CD14-positive monocyte (primary cell): ENCODE measurements at regions not wholly inside any gene's neighbourhood (a gene's known extent, or its start where the extent isn't known, plus 50 kb on each side); places are given as distances from the start of the nearest gene placed in this dataset.

Source experiments
- DNase-seq, 3 donors: peaks; one replicate each; pipeline ENCODE4 v3.0.0-alpha.2; 2011 to 2022
- H2AFZ ChIP-seq: 2 replicates; pipeline ENCODE4 v1.6.0; 2012; ENCODE audit warnings: mild to moderate bottlenecking, low read depth, low read length, inconsistent platforms; ENCODE audit not compliant: insufficient read depth, poor library complexity, severe bottlenecking
- H3K27ac ChIP-seq, 2 donors: 1 replicate in 1 of 2; 2 replicates in 1 of 2; pipeline ENCODE4 v1.5.1; 2012 to 2013; ENCODE audit warnings: low read length in 2 of 2, control low read depth in 1 of 2, inconsistent platforms in 1 of 2, low read depth in 1 of 2, mild to moderate bottlenecking in 1 of 2
- H3K27me3 ChIP-seq, 2 donors: one replicate each; pipeline versions ENCODE4 v1.6.0 to v1.6.1; 2011 to 2013; ENCODE audit warnings: low read length in 2 of 2; ENCODE audit not compliant: control insufficient read depth in 2 of 2, insufficient read depth in 2 of 2
- H3K36me3 ChIP-seq, 2 donors: replicated peaks in 1 of 2; 1 replicate in 1 of 2; 2 replicates in 1 of 2; pipeline versions ENCODE4 v1.5.1 to v1.6.1; 2012 to 2013; ENCODE audit warnings: low read length in 2 of 2, control low read depth in 1 of 2, inconsistent platforms in 1 of 2, mild to moderate bottlenecking in 1 of 2; ENCODE audit not compliant: insufficient read depth in 2 of 2, control insufficient read depth in 1 of 2
- H3K4me1 ChIP-seq, 2 donors: 1 replicate in 1 of 2; 2 replicates in 1 of 2; pipeline versions ENCODE4 v1.5.1 to v1.6.1; 2012 to 2013; ENCODE audit warnings: low read length in 2 of 2, control low read depth in 1 of 2, inconsistent platforms in 1 of 2, mild to moderate bottlenecking in 1 of 2, moderate library complexity in 1 of 2; ENCODE audit not compliant: insufficient read depth in 2 of 2, control insufficient read depth in 1 of 2
- H3K4me2 ChIP-seq: replicated peaks from 2 replicates; pipeline ENCODE3; 2012; ENCODE audit warnings: low read length, moderate library complexity, mild to moderate bottlenecking; ENCODE audit not compliant: poor library complexity, severe bottlenecking; ENCODE audit errors: extremely low read depth
- H3K4me3 ChIP-seq, 3 experiments: fragments of 200-600 bp in 1 of 3; sonication (generic) in 1 of 3; replicated peaks in 1 of 3; 1 replicate in 2 of 3; 2 replicates in 1 of 3; pipeline ENCODE4 v1.5.1; 2011 to 2013; ENCODE audit warnings: low read length in 3 of 3, mild to moderate bottlenecking in 3 of 3, control low read depth in 2 of 3, low read depth in 2 of 3, inconsistent platforms in 1 of 3, moderate library complexity in 1 of 3
- H3K79me2 ChIP-seq: 2 replicates; pipeline ENCODE4 v1.6.0; 2012; ENCODE audit warnings: mild to moderate bottlenecking, control low read depth, inconsistent platforms, low read length, moderate library complexity; ENCODE audit not compliant: insufficient read depth
- H3K9ac ChIP-seq: 2 replicates; pipeline ENCODE4 v1.6.0; 2017; ENCODE audit warnings: low read length, mild to moderate bottlenecking; ENCODE audit not compliant: insufficient read depth, poor library complexity, severe bottlenecking
- H3K9me3 ChIP-seq, 2 donors: replicated peaks in 1 of 2; 1 replicate in 1 of 2; 2 replicates in 1 of 2; pipeline versions ENCODE4 v1.5.1 to v1.6.1; 2012 to 2013; ENCODE audit warnings: low read length in 2 of 2, control low read depth in 1 of 2; ENCODE audit not compliant: control insufficient read depth in 1 of 2, insufficient read depth in 1 of 2
- H4K20me1 ChIP-seq: 2 replicates; pipeline ENCODE4 v1.6.0; 2012; ENCODE audit warnings: mild to moderate bottlenecking, low read length, control low read depth, moderate library complexity; ENCODE audit not compliant: insufficient read depth
- H3K27ac Mint-ChIP-seq, 7 donors: one replicate each; pipeline ENCODE4 v1.8.0; 2020; ENCODE audit warnings: mild to moderate bottlenecking in 7 of 7, mixed read lengths in 7 of 7, moderate library complexity in 6 of 7, inconsistent platforms in 2 of 7
- H3K27me3 Mint-ChIP-seq, 3 donors: one replicate each; pipeline ENCODE4 v1.8.0; 2021 to 2022; ENCODE audit warnings: low read depth in 3 of 3, mild to moderate bottlenecking in 3 of 3, mixed read lengths in 3 of 3, moderate library complexity in 3 of 3, inconsistent platforms in 1 of 3
- H3K36me3 Mint-ChIP-seq, 2 donors: one replicate each; pipeline ENCODE4 v1.8.0; 2020; ENCODE audit warnings: mixed read lengths in 2 of 2, inconsistent platforms in 1 of 2, mild to moderate bottlenecking in 1 of 2
- H3K4me1 Mint-ChIP-seq: one replicate; pipeline ENCODE4 v1.8.0; 2020; ENCODE audit warnings: mild to moderate bottlenecking, mixed read lengths
- H3K4me3 Mint-ChIP-seq, 2 donors: one replicate each; pipeline ENCODE4 v1.8.0; 2020; ENCODE audit warnings: mild to moderate bottlenecking in 2 of 2, mixed read lengths in 2 of 2, moderate library complexity in 1 of 2
- H3K9me3 Mint-ChIP-seq, 7 donors: one replicate each; pipeline ENCODE4 v1.8.0; 2020 to 2022; ENCODE audit warnings: mixed read lengths in 7 of 7, mild to moderate bottlenecking in 6 of 7, moderate library complexity in 6 of 7, inconsistent platforms in 2 of 7
- WGBS: methylation state at CpG from one replicate; pipeline ENCODE4 v1.1.5; 2013; ENCODE audit warnings: missing lambda C conversion rate; ENCODE audit not compliant: insufficient coverage; 5-methylcytosine and 5-hydroxymethylcytosine counted together
- intact Hi-C, 2 donors: fragments of 100-400 bp; cut with micrococcal nuclease; formaldehyde crosslinking; loops; one replicate each; pipeline versions ENCODE4 v1.15.0 to v1.15.1; 2023
- TF ChIP-seq, protein P1 (sequence below): fragments of 200-600 bp; IDR thresholded peaks from one replicate; pipeline ENCODE4 v1.8.0; 2022; ENCODE audit warnings: antibody characterized with exemption, mild to moderate bottlenecking

GRCh38 chr12:130226126-130226525 lies 63.9 kb downstream of the FZD10 start:
- Mint-ChIP-seq H3K36me3 (no peaks in the 10 kb centered on the region), H3K27ac (no peak overlapping the region), H3K27me3 (peaks cover 2 to 5% (median 2%) of the 10 kb centered on the region in 3 donors), H3K4me3 (no peak overlapping the region), H3K4me1 (no peaks in the 10 kb centered on the region), H3K9me3 (peaks cover 5 to 21% (median 10%) of the 10 kb centered on the region in 7 donors)
- Histone ChIP-seq H3K4me1 (no peaks in the 10 kb centered on the region), H3K9me3 (peaks cover 6 to 14% of the 10 kb centered on the region in 2 donors), H3K79me2 (no peaks in the 10 kb centered on the region), H3K4me2 (no peak overlapping the region), H3K9ac (no peak overlapping the region), H3K27ac (no peak overlapping the region), H3K27me3 (no peaks in the 10 kb centered on the region), H3K4me3 (no peak overlapping the region), H3K36me3 (no peaks in the 10 kb centered on the region), H4K20me1 (no peaks in the 10 kb centered on the region), H2AFZ (no peak overlapping the region)
- TF ChIP-seq, protein P1, sequence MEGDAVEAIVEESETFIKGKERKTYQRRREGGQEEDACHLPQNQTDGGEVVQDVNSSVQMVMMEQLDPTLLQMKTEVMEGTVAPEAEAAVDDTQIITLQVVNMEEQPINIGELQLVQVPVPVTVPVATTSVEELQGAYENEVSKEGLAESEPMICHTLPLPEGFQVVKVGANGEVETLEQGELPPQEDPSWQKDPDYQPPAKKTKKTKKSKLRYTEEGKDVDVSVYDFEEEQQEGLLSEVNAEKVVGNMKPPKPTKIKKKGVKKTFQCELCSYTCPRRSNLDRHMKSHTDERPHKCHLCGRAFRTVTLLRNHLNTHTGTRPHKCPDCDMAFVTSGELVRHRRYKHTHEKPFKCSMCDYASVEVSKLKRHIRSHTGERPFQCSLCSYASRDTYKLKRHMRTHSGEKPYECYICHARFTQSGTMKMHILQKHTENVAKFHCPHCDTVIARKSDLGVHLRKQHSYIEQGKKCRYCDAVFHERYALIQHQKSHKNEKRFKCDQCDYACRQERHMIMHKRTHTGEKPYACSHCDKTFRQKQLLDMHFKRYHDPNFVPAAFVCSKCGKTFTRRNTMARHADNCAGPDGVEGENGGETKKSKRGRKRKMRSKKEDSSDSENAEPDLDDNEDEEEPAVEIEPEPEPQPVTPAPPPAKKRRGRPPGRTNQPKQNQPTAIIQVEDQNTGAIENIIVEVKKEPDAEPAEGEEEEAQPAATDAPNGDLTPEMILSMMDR = no peak
- WGBS = 85% methylated on average over 5 of the region's 11 CpGs
- intact Hi-C loops = no loop called here
- DNase-seq = no peak

DNA sequence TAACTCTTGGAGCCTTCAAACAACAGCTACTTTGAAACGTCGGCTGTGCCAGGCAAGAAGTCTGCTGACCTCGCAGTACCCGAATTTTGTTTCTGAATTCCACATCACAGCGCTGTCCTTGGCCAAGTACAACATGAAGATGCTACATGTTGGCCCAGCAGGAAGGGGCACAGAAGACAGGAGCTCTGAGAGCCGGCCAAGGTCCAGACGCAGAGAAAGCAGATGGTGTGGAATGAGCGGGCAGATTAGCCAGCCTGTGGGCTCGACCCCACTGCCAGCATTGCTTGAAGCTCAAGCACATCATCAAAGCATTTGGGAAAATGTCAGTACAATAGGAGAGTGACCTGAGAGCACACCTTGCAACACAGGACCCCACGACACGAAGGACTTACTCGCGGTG lies 64.5 kb downstream of the FZD10 start:
- H3K4me1 Mint-ChIP-seq = no peaks in the 10 kb centered on the region
- no peaks in the 10 kb centered on the region for H3K4me1 ChIP-seq
- H3K27ac Mint-ChIP-seq = no peak overlapping the region
- no peak overlapping the region for H3K9ac ChIP-seq
- no peaks in the 10 kb centered on the region for H3K79me2 ChIP-seq
- H3K27me3 Mint-ChIP-seq = peaks cover 2 to 5% (median 2%) of the 10 kb centered on the region in 3 donors
- H2AFZ ChIP-seq = no peak overlapping the region
- no peak overlapping the region for H3K4me3 Mint-ChIP-seq
- H3K27ac ChIP-seq = no peak overlapping the region
- H3K4me2 ChIP-seq = no peak overlapping the region
- no peaks in the 10 kb centered on the region for H3K27me3 ChIP-seq
- 93% methylated on average over 9 of the region's 13 CpGs for WGBS
- H3K36me3 ChIP-seq = no peaks in the 10 kb centered on the region
- peaks cover 6 to 14% of the 10 kb centered on the region in 2 donors for H3K9me3 ChIP-seq
- DNase-seq = no peak
- no peak overlapping the region for H3K4me3 ChIP-seq
- no peaks in the 10 kb centered on the region for H4K20me1 ChIP-seq
- H3K36me3 Mint-ChIP-seq = no peaks in the 10 kb centered on the region
- peaks cover 5 to 24% (median 10%) of the 10 kb centered on the region in 7 donors for H3K9me3 Mint-ChIP-seq
- intact Hi-C loops = no loop called here
- TF ChIP-seq, protein P1 = no peak
